CD4-positive, alpha-beta T cell (primary cell): ENCODE measurements at regions not wholly inside any gene's neighbourhood (a gene's known extent, or its start where the extent isn't known, plus 50 kb on each side); places are given as distances from the start of the nearest gene placed in this dataset.

Experiments used
- ATAC-seq: fragments of 200-7000 bp; cut with Tn5 transposase; one replicate; pipeline ENCODE4 v1.10.0; 2022; ENCODE audit warnings: mild to moderate bottlenecking; ENCODE audit not compliant: poor library complexity
- CTCF ChIA-PET: fragments of 350-600 bp; sonication (Branson Sonifier 250); formaldehyde crosslinking; loops from one replicate; lab custom pipeline; 2021; ENCODE audit warnings: antibody characterized with exemption, inconsistent platforms; lab: Charles Lee
- POLR2A ChIA-PET: fragments of 350-600 bp; sonication (Branson Sonifier 250); formaldehyde crosslinking; loops from one replicate; lab custom pipeline; 2021; ENCODE audit warnings: antibody characterized with exemption, inconsistent platforms; lab: Charles Lee
- DNase-seq, 14 experiments: peaks; one replicate each; pipeline ENCODE4 v3.0.0-alpha.2; 2013 to 2020; ENCODE audit warnings: mixed read lengths in 2 of 14
- H3K27ac ChIP-seq, 2 donors: one replicate each; pipeline versions ENCODE4 v1.5.1 to v1.7.0; 2013; ENCODE audit warnings: low read length in 2 of 2, low read depth in 1 of 2, mild to moderate bottlenecking in 1 of 2
- H3K27me3 ChIP-seq, 2 experiments: 1 replicate in 1 of 2; 2 replicates in 1 of 2; pipeline versions ENCODE4 v1.6.1 to v1.7.0; 2013; ENCODE audit warnings: low read length in 2 of 2, control low read depth in 1 of 2, mild to moderate bottlenecking in 1 of 2, moderate library complexity in 1 of 2; ENCODE audit not compliant: insufficient read depth in 2 of 2, control insufficient read depth in 1 of 2
- H3K36me3 ChIP-seq: one replicate; pipeline ENCODE4 v1.6.1; 2013; ENCODE audit warnings: low read length, control low read depth; ENCODE audit not compliant: insufficient read depth
- H3K4me1 ChIP-seq: one replicate; pipeline ENCODE4 v1.6.1; 2013; ENCODE audit warnings: low read length, control low read depth; ENCODE audit not compliant: insufficient read depth
- H3K4me3 ChIP-seq: one replicate; pipeline ENCODE4 v1.5.1; 2013; ENCODE audit warnings: mild to moderate bottlenecking, low read length, moderate library complexity
- H3K9me3 ChIP-seq, 2 experiments: 1 replicate in 1 of 2; 2 replicates in 1 of 2; pipeline versions ENCODE4 v1.6.1 to v1.7.0; 2013; ENCODE audit warnings: low read length in 2 of 2, mild to moderate bottlenecking in 2 of 2, control low read depth in 1 of 2, moderate library complexity in 1 of 2; ENCODE audit not compliant: control insufficient read depth in 1 of 2, insufficient read depth in 1 of 2
- H3K27ac Mint-ChIP-seq: one replicate; pipeline ENCODE4 v1.8.0; 2020; ENCODE audit warnings: mixed read lengths
- H3K27me3 Mint-ChIP-seq: one replicate; pipeline ENCODE4 v1.8.0; 2021; ENCODE audit warnings: mixed read lengths
- H3K36me3 Mint-ChIP-seq: one replicate; pipeline ENCODE4 v1.8.0; 2021; ENCODE audit warnings: low read depth, mixed read lengths
- H3K4me1 Mint-ChIP-seq: one replicate; pipeline ENCODE4 v1.8.0; 2021; ENCODE audit warnings: low read depth, mixed read lengths
- H3K4me3 Mint-ChIP-seq: one replicate; pipeline ENCODE4 v1.8.0; 2020; ENCODE audit warnings: mild to moderate bottlenecking, mixed read lengths
- H3K9me3 Mint-ChIP-seq: one replicate; pipeline ENCODE4 v1.8.0; 2020; ENCODE audit warnings: mixed read lengths
- intact Hi-C, 2 experiments: fragments of 100-400 bp; cut with DNase I in 1 of 2; cut with micrococcal nuclease in 1 of 2; formaldehyde crosslinking; loops; one replicate each; pipeline versions ENCODE4 v1.15.1 to v1.9.0; 2023 to 2025; cut with DNase I, micrococcal nuclease
- TF ChIP-seq, protein P1 (sequence below): fragments of 200-600 bp; IDR thresholded peaks from one replicate; pipeline ENCODE4 v1.8.0; 2022; ENCODE audit warnings: antibody characterized with exemption, mild to moderate bottlenecking

DNA sequence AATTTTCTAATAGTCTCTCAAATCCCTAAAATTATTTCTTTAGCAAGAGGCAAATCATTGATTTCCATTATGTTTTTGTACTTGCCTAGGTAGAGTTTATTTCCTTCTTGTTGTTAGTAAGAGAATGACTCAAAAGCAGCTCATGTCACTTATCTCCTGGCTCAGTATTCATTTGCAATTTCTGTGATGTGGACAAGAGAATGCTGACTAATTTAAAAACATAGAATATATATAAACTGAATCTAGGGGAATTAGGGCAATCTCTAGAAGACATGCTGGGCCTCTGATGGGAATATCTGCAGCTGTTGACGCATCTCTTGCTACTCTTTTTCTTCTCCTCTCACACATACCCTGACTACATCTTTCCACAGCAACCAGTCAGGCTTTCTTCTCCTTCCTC is 130.8 kb upstream of the PRKD1 start:
- H3K36me3 Mint-ChIP-seq: no peaks in the 10 kb centered on the region
- H3K9me3 Mint-ChIP-seq: peaks cover 13% of the 10 kb centered on the region
- no peaks in the 10 kb centered on the region for H3K4me1 Mint-ChIP-seq
- H3K36me3 ChIP-seq: no peaks in the 10 kb centered on the region
- ChIA-PET CTCF (no interaction called here), POLR2A (no interaction called here)
- H3K4me1 ChIP-seq: no peaks in the 10 kb centered on the region
- no peaks in the 10 kb centered on the region for H3K27me3 Mint-ChIP-seq
- H3K9me3 ChIP-seq: no peaks in the 10 kb centered on the region
- intact Hi-C loops: no loop called here
- no peak overlapping the region for H3K27ac ChIP-seq
- DNase-seq (no peak), ATAC-seq (no peak)
- no peak overlapping the region for H3K27ac Mint-ChIP-seq
- H3K4me3 Mint-ChIP-seq: no peak overlapping the region
- H3K4me3 ChIP-seq: no peak overlapping the region
- H3K27me3 ChIP-seq: no peaks in the 10 kb centered on the region
- TF ChIP-seq, protein P1, sequence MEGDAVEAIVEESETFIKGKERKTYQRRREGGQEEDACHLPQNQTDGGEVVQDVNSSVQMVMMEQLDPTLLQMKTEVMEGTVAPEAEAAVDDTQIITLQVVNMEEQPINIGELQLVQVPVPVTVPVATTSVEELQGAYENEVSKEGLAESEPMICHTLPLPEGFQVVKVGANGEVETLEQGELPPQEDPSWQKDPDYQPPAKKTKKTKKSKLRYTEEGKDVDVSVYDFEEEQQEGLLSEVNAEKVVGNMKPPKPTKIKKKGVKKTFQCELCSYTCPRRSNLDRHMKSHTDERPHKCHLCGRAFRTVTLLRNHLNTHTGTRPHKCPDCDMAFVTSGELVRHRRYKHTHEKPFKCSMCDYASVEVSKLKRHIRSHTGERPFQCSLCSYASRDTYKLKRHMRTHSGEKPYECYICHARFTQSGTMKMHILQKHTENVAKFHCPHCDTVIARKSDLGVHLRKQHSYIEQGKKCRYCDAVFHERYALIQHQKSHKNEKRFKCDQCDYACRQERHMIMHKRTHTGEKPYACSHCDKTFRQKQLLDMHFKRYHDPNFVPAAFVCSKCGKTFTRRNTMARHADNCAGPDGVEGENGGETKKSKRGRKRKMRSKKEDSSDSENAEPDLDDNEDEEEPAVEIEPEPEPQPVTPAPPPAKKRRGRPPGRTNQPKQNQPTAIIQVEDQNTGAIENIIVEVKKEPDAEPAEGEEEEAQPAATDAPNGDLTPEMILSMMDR: no peak

DNA sequence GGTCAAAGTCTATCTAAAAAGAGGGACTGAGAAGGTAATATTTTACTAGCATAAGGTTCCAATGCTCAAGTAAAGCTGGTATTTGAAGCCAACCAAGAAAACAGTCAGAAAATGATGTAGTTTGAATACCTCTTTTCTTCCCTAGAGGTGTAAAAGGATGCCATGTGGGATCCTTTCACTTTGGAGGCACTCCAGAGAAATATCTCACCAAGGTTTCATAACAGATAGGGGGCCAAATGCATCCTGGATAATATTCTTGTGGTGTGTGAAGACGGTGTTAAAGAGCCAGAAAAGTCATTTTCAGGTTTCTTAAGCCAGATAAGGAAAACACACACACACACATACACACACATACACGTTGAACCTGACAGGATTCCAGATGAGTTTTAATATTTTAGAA is 136.1 kb upstream of the PRKD1 start:
- ATAC-seq (no peak), DNase-seq (no peak)
- H3K27ac Mint-ChIP-seq: no peak overlapping the region
- ChIA-PET CTCF (no interaction called here), POLR2A (no interaction called here)
- intact Hi-C loops: no loop called here
- peaks cover 0 to 5% of the 10 kb centered on the region in 2 experiments for H3K9me3 ChIP-seq
- no peak overlapping the region for H3K27ac ChIP-seq
- H3K4me1 ChIP-seq: no peaks in the 10 kb centered on the region
- no peaks in the 10 kb centered on the region for H3K4me1 Mint-ChIP-seq
- no peaks in the 10 kb centered on the region for H3K36me3 ChIP-seq
- H3K4me3 Mint-ChIP-seq: no peak overlapping the region
- H3K27me3 Mint-ChIP-seq: no peaks in the 10 kb centered on the region
- TF ChIP-seq, protein P1: no peak
- peaks cover 15% of the 10 kb centered on the region for H3K9me3 Mint-ChIP-seq
- H3K4me3 ChIP-seq: no peak overlapping the region
- H3K27me3 ChIP-seq: no peaks in the 10 kb centered on the region
- H3K36me3 Mint-ChIP-seq: no peaks in the 10 kb centered on the region

DNA sequence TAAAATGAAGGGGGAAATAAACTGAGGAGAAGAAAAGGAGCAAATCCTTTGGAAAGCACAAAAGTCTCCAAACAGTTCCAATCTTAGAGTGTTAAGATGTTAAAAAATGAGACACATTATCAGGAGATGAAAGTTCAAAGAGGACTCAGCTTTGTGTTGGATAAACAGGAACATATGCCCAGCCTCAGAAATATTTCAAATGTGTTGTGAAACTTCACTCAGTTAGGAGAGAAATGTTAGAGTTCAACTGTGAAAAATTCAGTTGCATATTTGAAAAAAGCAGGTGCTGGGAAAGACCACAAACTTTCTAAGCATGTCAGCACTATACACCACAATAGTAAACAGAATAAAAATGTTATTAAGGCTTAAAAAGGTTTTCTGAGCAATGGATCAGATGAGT is 136.8 kb upstream of the PRKD1 start:
- ATAC-seq (no peak), DNase-seq (no peak)
- Mint-ChIP-seq H3K27me3 (no peaks in the 10 kb centered on the region), H3K9me3 (peaks cover 15% of the 10 kb centered on the region), H3K27ac (no peak overlapping the region), H3K36me3 (no peaks in the 10 kb centered on the region), H3K4me1 (no peaks in the 10 kb centered on the region), H3K4me3 (no peak overlapping the region)
- H3K4me1 ChIP-seq: no peaks in the 10 kb centered on the region
- TF ChIP-seq, protein P1: no peak
- peaks cover 0 to 5% of the 10 kb centered on the region in 2 experiments for H3K9me3 ChIP-seq
- ChIA-PET POLR2A (no interaction called here), CTCF (no interaction called here)
- H3K4me3 ChIP-seq: no peak overlapping the region
- intact Hi-C loops: no loop called here
- H3K36me3 ChIP-seq: no peaks in the 10 kb centered on the region
- H3K27me3 ChIP-seq: no peaks in the 10 kb centered on the region
- H3K27ac ChIP-seq: no peak overlapping the region
